ENCODE measurements at regions not wholly inside any gene's neighbourhood (a gene's known extent, or its start where the extent isn't known, plus 50 kb on each side); places are given as distances from the start of the nearest gene placed in this dataset.

DNA sequence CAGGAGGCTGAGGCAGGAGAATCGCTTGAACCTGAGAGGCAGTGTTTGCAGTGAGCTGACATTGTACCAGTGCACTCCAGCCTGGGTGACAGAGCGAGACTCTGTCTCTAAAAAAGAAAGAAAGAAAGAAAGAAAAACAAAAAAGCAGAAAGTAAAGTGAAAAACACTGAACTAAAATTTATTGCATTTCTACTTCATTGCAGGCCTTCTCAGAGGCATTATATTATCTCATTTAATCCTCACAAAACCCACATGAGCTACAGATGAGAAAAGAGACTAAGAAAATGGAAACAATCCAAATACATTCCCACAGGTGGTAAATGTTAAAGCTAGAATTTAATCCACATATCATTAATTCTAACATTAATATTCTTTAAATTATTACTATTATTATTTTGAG lies 147.2 kb upstream of the FREM2 start:
- H3K4me3 Mint-ChIP-seq (ENCODE audit: unreplicated experiment): no peak overlapping the region
- no peak overlapping the region for H3K27ac Mint-ChIP-seq (ENCODE audit: unreplicated experiment)
- H3K9me3 Mint-ChIP-seq (ENCODE audit: unreplicated experiment): no peaks in the 10 kb centered on the region
- TF ChIP-seq, protein P1, sequence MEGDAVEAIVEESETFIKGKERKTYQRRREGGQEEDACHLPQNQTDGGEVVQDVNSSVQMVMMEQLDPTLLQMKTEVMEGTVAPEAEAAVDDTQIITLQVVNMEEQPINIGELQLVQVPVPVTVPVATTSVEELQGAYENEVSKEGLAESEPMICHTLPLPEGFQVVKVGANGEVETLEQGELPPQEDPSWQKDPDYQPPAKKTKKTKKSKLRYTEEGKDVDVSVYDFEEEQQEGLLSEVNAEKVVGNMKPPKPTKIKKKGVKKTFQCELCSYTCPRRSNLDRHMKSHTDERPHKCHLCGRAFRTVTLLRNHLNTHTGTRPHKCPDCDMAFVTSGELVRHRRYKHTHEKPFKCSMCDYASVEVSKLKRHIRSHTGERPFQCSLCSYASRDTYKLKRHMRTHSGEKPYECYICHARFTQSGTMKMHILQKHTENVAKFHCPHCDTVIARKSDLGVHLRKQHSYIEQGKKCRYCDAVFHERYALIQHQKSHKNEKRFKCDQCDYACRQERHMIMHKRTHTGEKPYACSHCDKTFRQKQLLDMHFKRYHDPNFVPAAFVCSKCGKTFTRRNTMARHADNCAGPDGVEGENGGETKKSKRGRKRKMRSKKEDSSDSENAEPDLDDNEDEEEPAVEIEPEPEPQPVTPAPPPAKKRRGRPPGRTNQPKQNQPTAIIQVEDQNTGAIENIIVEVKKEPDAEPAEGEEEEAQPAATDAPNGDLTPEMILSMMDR (IDR thresholded peaks at IDR 0.05; ENCODE audit: unreplicated experiment): no peak
- DNase-seq (ENCODE audit: low spot score): no peak
- no peaks in the 10 kb centered on the region for H3K27me3 Mint-ChIP-seq (ENCODE audit: unreplicated experiment)
- H3K36me3 Mint-ChIP-seq (ENCODE audit: low read depth, unreplicated experiment): no peaks in the 10 kb centered on the region
- no peaks in the 10 kb centered on the region for H3K4me1 Mint-ChIP-seq (ENCODE audit: unreplicated experiment)

DNA sequence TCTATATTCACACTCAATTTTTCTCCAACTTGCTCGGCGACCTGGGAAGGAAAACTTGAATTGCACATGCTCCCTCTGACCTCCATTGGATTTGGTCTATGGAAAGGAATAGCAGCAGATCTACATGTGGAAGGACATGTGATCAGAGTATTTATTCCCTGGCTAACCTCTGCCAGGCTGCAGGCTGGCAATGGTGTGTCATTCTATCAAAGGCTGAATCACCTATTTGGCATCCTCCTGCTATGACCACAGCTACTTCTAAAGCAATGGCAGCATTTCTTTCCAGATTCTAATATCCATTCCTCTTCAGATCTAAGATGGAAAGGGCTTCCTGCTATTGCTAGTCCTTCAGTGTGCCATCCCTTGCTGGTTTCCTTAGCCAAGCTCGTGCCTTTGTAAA lies 144.3 kb upstream of the FREM2 start:
- no peaks in the 10 kb centered on the region for H3K27me3 Mint-ChIP-seq (ENCODE audit: unreplicated experiment)
- no peak for DNase-seq (ENCODE audit: low spot score)
- no peaks in the 10 kb centered on the region for H3K4me1 Mint-ChIP-seq (ENCODE audit: unreplicated experiment)
- H3K27ac Mint-ChIP-seq (ENCODE audit: unreplicated experiment): no peak overlapping the region
- H3K4me3 Mint-ChIP-seq (ENCODE audit: unreplicated experiment): no peak overlapping the region
- H3K9me3 Mint-ChIP-seq (ENCODE audit: unreplicated experiment): no peaks in the 10 kb centered on the region
- TF ChIP-seq, protein P1 (IDR thresholded peaks at IDR 0.05; ENCODE audit: unreplicated experiment): no peak
- no peaks in the 10 kb centered on the region for H3K36me3 Mint-ChIP-seq (ENCODE audit: low read depth, unreplicated experiment)

DNA sequence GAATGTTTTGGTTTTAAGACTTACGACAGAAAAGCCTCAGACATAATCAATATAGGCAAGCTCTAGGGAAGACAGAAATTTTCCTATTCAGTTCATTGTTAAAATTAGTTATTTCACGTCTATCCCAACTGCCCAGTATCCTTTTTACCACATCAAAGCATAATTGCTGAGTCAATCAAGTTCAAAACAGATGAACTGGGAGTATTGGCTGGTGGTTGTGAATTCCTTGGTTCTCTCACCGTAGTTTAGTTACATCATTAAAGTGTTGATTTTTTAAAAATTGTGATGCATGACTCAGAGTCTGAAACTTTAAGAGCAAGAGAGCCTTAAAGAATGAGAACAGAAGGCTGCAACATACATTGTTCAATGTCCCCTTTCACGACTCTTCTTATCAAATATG lies 143.3 kb upstream of the FREM2 start:
- H3K27me3 Mint-ChIP-seq (ENCODE audit: unreplicated experiment): no peaks in the 10 kb centered on the region
- no peaks in the 10 kb centered on the region for H3K4me1 Mint-ChIP-seq (ENCODE audit: unreplicated experiment)
- H3K36me3 Mint-ChIP-seq (ENCODE audit: low read depth, unreplicated experiment): no peaks in the 10 kb centered on the region
- TF ChIP-seq, protein P1 (IDR thresholded peaks at IDR 0.05; ENCODE audit: unreplicated experiment): no peak
- no peak overlapping the region for H3K4me3 Mint-ChIP-seq (ENCODE audit: unreplicated experiment)
- no peak overlapping the region for H3K27ac Mint-ChIP-seq (ENCODE audit: unreplicated experiment)
- no peaks in the 10 kb centered on the region for H3K9me3 Mint-ChIP-seq (ENCODE audit: unreplicated experiment)
- DNase-seq (ENCODE audit: low spot score): no peak

DNA sequence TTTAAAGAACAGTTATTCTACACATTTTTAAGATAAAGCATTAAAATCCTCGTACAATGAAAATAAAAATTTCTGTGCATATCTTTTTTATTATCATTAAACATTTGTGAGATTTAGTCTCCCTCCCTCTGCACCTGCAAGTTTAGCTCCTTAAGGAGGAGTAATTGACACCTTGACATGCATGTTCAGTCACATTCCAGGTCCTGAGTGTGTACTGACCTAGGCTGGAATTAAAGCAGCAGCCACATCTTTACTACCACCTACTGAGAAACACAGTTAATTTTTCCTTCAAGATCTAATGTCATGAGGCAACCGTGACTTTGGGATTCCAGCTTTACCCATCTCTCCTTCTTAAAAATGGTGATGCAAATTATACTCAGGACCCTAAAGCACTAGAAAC lies 123.1 kb upstream of the FREM2 start:
- Mint-ChIP-seq H3K27me3 (ENCODE audit: unreplicated experiment) (no peaks in the 10 kb centered on the region), H3K9me3 (ENCODE audit: unreplicated experiment) (no peaks in the 10 kb centered on the region), H3K27ac (ENCODE audit: unreplicated experiment) (no peak overlapping the region), H3K4me3 (ENCODE audit: unreplicated experiment) (no peak overlapping the region), H3K36me3 (ENCODE audit: low read depth, unreplicated experiment) (no peaks in the 10 kb centered on the region), H3K4me1 (ENCODE audit: unreplicated experiment) (no peaks in the 10 kb centered on the region)
- no peak for DNase-seq (ENCODE audit: low spot score)
- TF ChIP-seq, protein P1 (IDR thresholded peaks at IDR 0.05; ENCODE audit: unreplicated experiment): no peak

DNA sequence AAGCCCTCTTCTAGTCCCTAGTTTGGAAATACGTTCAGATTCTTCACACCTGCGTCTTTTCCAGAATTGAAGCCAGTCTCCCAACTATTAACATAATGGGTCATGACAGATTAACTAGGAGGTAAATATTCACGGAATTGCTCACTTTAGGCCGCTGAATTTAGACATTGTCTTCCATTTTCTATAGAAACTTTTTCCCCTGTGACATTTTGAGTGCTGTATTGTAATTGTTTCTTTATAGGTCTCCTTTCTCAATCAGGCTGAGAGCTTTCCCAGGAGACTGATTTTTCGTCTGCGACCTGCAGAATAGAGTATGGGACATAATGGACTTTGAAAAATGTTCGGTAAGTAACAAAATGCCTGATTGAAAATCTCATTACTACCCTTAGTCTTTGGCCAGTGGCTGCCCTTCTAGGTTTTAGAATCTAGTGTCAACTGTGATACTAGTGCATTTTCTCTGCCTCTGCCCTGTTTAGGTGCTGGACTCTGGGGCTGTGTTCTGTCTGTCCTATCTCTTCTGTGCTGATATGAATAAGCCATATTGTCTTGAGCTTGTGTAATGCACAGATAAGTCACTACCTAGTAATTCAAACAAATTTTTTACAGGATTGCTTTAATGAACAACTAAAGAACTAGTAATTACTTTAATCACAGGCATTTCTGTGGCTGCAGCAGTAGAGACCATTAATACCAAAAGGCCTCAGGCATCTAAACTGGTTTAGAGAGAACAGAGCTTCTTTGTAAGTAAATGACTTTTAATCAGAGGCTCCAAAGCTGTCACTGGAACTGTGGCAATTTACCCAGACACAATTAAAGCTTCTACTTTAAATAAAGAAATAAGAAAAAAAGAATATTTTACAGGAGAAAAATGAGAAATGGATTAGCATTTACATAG lies 122.4 kb upstream of the FREM2 start:
- Mint-ChIP-seq H3K27me3 (ENCODE audit: unreplicated experiment) (no peaks in the 10 kb centered on the region), H3K27ac (ENCODE audit: unreplicated experiment) (no peak overlapping the region), H3K9me3 (ENCODE audit: unreplicated experiment) (no peaks in the 10 kb centered on the region), H3K4me1 (ENCODE audit: unreplicated experiment) (no peaks in the 10 kb centered on the region), H3K4me3 (ENCODE audit: unreplicated experiment) (no peak overlapping the region), H3K36me3 (ENCODE audit: low read depth, unreplicated experiment) (no peaks in the 10 kb centered on the region)
- no peak for DNase-seq (ENCODE audit: low spot score)
- TF ChIP-seq, protein P1 (IDR thresholded peaks at IDR 0.05; ENCODE audit: unreplicated experiment): no peak
